ENCODE measurements at regions not wholly inside any gene's neighbourhood (a gene's known extent, or its start where the extent isn't known, plus 50 kb on each side); places are given as distances from the start of the nearest gene placed in this dataset.
A peak's percentile ranks its signal among the peaks of the same experiment; 100 is the strongest.

- Histone ChIP-seq H3K27me3 (ENCODE audit: low read depth) (no peaks in the 10 kb centered on the region), H3K4me3 (no peak overlapping the region), H3K27ac (replicated peaks) (no peak overlapping the region), H3K36me3 (no peaks in the 10 kb centered on the region), H3K9me3 (replicated peaks) (no peaks in the 10 kb centered on the region), H3K4me1 (no peaks in the 10 kb centered on the region)
- TF ChIP-seq, protein P1, sequence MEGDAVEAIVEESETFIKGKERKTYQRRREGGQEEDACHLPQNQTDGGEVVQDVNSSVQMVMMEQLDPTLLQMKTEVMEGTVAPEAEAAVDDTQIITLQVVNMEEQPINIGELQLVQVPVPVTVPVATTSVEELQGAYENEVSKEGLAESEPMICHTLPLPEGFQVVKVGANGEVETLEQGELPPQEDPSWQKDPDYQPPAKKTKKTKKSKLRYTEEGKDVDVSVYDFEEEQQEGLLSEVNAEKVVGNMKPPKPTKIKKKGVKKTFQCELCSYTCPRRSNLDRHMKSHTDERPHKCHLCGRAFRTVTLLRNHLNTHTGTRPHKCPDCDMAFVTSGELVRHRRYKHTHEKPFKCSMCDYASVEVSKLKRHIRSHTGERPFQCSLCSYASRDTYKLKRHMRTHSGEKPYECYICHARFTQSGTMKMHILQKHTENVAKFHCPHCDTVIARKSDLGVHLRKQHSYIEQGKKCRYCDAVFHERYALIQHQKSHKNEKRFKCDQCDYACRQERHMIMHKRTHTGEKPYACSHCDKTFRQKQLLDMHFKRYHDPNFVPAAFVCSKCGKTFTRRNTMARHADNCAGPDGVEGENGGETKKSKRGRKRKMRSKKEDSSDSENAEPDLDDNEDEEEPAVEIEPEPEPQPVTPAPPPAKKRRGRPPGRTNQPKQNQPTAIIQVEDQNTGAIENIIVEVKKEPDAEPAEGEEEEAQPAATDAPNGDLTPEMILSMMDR (IDR thresholded peaks at IDR 0.05; ENCODE audit: borderline replicate concordance), result no peak
- DNase-seq, result no peak
- intact Hi-C loops (cut with micrococcal nuclease), result no loop called here
These were observed 100.6 kb upstream of the FAM216B start for GRCh38 chr13:42680748-42681147.

DNA sequence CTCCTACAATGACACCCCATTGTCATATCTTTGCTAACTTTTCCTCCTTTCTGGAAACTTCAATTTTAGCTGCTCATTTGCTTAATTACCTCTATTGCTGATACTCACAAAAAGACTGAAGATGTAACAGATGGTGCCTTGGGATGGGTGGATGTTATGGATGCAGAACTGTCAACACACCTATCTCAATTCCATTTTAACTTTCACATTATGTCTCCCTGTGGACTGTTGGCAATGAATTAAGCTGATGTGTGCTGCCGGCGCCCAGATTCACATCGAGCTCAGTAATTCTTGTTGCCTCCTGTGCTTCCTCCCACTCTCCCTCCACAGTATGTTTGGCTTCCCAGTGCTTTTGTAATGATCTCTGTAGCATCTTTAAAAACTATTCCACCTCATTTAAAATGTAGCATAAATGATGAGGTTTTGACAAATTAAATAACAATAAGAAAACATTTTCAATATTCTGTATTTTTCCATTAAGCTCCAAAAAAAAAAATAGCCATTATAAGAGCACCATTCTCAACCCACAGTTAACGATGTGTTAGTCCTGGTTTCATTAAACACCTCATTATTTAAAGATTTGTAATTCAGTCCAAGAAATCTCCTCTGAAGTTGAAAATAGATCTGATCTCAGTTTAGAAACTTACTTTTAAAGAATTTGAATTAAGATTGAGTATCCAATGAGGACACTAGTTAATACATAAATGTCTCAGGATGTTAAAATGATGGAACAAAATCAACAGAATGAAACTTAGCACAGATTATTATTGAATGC lies 99.9 kb upstream of the FAM216B start:
- no peaks in the 10 kb centered on the region for H3K36me3 ChIP-seq
- H3K27ac ChIP-seq (replicated peaks), result no peak overlapping the region
- no peaks in the 10 kb centered on the region for H3K27me3 ChIP-seq (ENCODE audit: low read depth)
- intact Hi-C loops (cut with micrococcal nuclease), result no loop called here
- no peak for DNase-seq
- H3K9me3 ChIP-seq (replicated peaks), result no peaks in the 10 kb centered on the region
- TF ChIP-seq, protein P1 (IDR thresholded peaks at IDR 0.05; ENCODE audit: borderline replicate concordance), result no peak
- peaks cover 5% of the 10 kb centered on the region for H3K4me1 ChIP-seq
- H3K4me3 ChIP-seq, result no peak overlapping the region

DNA sequence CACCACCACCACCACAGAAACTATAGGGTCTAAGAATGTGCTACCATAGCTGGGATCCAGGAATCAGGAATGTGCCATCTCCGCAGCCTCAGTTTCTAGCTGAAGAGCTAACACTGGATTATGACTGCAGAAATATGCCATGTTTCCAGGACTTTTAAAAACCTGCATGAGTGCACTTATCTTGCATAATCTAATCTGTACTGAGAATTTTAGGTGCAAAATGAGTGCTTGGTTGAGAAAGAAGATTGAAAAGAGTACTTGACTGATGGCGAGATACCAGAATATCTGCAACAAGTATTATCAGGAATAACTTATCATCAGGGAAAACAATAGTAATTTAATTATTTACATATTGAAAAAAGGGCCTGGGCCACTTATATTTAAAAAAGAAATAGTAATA lies 97.2 kb upstream of the FAM216B start:
- no peak overlapping the region for H3K4me3 ChIP-seq
- intact Hi-C loops (cut with micrococcal nuclease), result no loop called here
- no peaks in the 10 kb centered on the region for H3K36me3 ChIP-seq
- DNase-seq, result no peak
- TF ChIP-seq, protein P1 (IDR thresholded peaks at IDR 0.05; ENCODE audit: borderline replicate concordance), result no peak
- H3K27me3 ChIP-seq (ENCODE audit: low read depth), result no peaks in the 10 kb centered on the region
- no peak overlapping the region for H3K27ac ChIP-seq (replicated peaks)
- H3K9me3 ChIP-seq (replicated peaks), result peaks cover 8% of the 10 kb centered on the region
- peaks cover 6% of the 10 kb centered on the region for H3K4me1 ChIP-seq

DNA sequence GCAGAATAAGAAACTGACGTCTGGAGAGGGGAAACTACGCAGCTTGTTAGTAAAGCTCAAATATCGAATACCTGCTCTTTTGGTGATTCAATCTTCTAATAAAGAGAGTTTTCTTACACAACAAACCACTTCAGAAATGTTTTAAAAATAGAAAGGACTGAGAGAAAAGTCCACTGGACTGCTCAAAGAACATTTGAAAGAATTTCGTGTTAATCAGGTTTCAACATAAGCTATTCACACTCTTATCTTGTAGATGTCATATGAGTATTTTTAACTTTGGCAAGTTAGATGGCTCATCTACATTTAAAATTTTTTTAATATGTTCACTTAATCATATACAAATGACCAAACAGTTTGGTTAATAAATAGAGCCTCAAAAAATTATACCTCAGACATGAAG lies 95.6 kb upstream of the FAM216B start:
- H3K27ac ChIP-seq (replicated peaks), result peak overlapping the region; percentile 1
- H3K4me3 ChIP-seq, result no peak overlapping the region
- TF ChIP-seq, protein P1 (IDR thresholded peaks at IDR 0.05; ENCODE audit: borderline replicate concordance), result no peak
- DNase-seq, result no peak
- H3K9me3 ChIP-seq (replicated peaks), result peaks cover 8% of the 10 kb centered on the region
- no peaks in the 10 kb centered on the region for H3K36me3 ChIP-seq
- H3K27me3 ChIP-seq (ENCODE audit: low read depth), result no peaks in the 10 kb centered on the region
- H3K4me1 ChIP-seq, result peaks cover 6% of the 10 kb centered on the region
- intact Hi-C loops (cut with micrococcal nuclease), result no loop called here

DNA sequence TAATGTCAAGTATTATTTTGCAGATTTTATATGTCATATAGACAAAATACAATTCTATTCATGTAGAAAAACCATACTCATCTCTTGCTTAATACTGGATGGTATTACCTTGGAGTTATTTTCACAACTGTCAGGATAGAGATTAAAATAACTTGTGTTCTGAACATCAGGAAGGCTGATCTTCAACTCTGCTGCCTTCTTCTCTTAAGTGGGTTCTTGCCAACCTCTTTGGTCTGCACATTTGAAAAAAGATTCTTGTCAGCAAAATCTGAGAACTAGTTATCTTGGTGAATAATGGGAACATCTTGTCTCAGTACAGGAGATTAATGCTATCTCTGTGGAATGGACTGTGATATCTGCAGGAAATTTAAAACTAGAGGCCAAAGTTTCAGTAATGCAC lies 95.2 kb upstream of the FAM216B start:
- peak overlapping the region; percentile 1 for H3K27ac ChIP-seq (replicated peaks)
- TF ChIP-seq, protein P1 (IDR thresholded peaks at IDR 0.05; ENCODE audit: borderline replicate concordance), result no peak
- no peaks in the 10 kb centered on the region for H3K27me3 ChIP-seq (ENCODE audit: low read depth)
- intact Hi-C loops (cut with micrococcal nuclease), result no loop called here
- no peak for DNase-seq
- peaks cover 8% of the 10 kb centered on the region for H3K9me3 ChIP-seq (replicated peaks)
- H3K4me3 ChIP-seq, result no peak overlapping the region
- peaks cover 6% of the 10 kb centered on the region for H3K4me1 ChIP-seq
- no peaks in the 10 kb centered on the region for H3K36me3 ChIP-seq

Measured in left ventricle myocardium inferior (tissue), 1 donor.